GM19397 (cell line): ENCODE measurements at regions not wholly inside any gene's neighbourhood (a gene's known extent, or its start where the extent isn't known, plus 50 kb on each side); places are given as distances from the start of the nearest gene placed in this dataset.
"Not testable (repeated sequence)": the region's sequence is repeated elsewhere in the genome, so short reads cannot be mapped to it uniquely, and the experiment has no call there.

Experiments
- ATAC-seq: cut with Tn5 transposase; IDR thresholded peaks from one replicate; pipeline ENCODE4 v1.9.1; 2021; ENCODE audit warnings: mild to moderate bottlenecking, moderate library complexity; ENCODE audit not compliant: unreplicated experiment

DNA sequence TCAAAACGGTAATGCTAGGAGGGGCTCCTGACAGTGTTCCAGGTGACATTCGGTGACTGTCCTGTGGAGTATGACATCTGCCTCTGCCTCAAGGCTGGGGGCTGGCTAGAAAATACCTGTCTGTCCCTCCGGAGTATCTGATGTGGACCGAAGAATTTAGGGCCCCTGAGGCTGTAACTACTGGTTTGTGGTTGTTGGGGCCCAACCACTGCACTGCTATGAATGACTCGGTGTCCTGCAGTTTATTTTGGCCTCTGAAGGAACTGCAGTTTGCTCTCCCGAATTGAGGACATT lies 198.9 kb upstream of the CAND1 start:
- ATAC-seq: no peak

- ATAC-seq: no peak
Observed at GRCh38 chr12:67070604-67071003, 198.6 kb upstream of the CAND1 start.

- not testable (repeated sequence) for ATAC-seq
Observed at GRCh38 chr12:67072281-67072680, 196.9 kb upstream of the CAND1 start.

DNA sequence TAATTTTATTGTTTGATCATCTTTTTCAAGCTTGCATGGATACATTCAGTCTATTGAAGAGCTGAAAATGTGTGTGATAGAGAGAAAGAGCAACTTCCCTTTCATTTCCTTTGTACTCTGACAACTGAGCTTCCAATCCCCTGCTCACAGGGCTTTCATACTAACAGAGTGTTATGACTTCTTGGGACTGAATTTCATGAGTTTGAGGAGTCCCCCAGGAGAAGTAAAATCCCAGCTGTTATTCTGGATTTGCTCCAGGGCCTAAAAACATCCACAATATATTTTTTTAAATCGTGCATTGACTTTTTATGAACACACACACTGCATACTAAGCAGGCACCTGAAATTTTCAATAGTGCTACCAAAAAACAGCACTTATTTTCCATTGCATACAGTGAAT lies 195.8 kb upstream of the CAND1 start:
- no peak for ATAC-seq

- no peak for ATAC-seq
Observed at GRCh38 chr12:67074072-67074471, 195.1 kb upstream of the CAND1 start.

- ATAC-seq: no peak
Observed at GRCh38 chr12:67077617-67078016, 191.5 kb upstream of the CAND1 start.

DNA sequence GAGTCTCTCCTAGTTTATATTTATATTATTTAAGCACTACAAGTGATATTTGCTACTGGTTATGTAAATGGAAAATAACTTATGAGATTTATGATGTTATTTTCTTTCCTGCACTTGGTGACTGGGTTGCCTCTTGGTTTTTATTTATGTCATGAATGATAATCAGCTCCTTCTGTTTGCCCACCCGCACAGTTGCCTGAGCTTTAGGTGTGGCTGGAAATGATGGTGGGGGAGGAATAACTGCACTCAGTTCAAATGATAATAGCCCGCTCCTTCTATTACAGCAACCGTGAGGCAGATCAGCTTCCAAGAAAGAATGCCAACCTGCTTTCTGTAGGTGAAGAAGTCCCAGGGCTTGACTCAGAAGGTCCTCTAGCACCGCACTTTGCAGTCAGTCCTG lies 190.2 kb upstream of the CAND1 start:
- ATAC-seq: no peak

DNA sequence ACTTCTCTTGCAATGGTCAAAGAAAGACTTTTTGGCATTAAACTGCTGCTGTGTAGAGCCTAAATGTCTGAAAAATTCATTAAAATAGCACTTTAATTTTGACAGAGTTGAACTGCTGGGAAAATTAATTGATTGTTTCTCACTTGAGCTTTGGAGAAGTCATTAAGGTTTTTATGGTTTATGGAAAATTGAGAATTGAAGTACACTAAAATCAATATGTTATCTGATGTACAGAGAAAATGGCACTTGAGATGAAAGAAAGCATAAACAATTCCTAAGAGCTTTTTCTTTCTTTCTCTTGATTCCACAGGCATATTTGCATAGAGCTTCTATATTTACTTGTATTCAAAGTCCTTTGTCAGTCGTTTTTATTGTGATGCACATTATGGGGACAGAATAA lies 188.5 kb upstream of the CAND1 start:
- ATAC-seq: no peak

GRCh38 chr12:67082221-67082620 lies 186.9 kb upstream of the CAND1 start:
- no peak for ATAC-seq

DNA sequence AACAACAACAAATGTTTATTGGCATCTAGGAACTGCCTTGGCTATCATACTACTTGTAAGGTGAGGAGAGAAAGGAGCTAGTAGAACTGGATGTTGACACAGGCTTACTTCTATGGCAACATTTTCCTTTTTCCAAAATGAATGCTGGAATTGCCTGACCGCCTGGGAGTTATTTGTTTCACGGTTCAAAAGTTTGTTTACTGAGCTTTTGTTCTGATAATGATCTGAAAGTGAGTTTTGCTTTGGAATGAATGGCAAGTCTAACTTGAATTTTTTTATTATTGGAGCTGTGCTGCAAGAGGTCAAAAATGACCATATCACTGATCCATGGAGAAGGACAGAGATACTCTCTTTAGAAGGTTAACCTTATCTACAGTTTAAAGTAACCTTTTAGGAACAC lies 183.5 kb upstream of the CAND1 start:
- no peak for ATAC-seq

DNA sequence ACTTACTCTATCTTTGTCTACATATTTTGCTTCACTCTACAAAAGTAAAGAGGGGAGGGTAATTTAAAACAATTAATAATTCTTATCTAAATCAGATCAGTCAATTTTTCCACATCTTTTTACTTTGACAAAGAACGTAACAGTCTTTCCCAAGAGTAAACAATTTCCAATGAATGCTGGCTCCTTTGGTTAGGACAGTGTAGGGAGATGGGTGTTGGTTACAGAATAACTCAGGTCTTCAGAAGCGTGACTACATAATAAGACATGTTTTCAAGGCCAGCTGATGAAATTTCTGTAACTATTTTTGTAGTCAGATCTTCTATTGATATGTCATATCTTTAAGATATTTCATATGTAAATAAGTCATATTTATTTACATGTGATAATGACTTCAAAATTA lies 183.0 kb upstream of the CAND1 start:
- ATAC-seq: no peak

GRCh38 chr12:67088401-67089118 lies 180.6 kb upstream of the CAND1 start:
- no peak for ATAC-seq

DNA sequence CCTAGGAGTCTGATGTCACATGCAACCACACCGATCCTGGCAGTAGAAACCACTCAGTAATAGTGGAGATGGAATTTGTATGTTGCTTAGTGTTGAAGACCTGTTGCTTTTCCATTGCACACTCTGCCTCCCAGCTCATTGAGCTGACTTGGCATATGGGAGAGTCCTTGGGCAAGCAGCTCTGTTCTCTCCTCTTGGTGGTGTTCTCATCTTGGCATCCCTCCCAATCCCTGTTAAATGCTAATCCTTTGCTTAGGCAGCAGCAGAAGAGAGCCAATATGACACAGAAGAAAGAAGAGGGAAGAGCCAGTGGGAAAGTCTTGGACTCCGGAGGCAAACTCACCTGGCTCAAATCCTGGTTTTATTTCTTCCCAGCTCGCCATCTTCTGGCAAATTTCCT lies 178.0 kb upstream of the CAND1 start:
- ATAC-seq: no peak

GRCh38 chr12:67091678-67092077 lies 177.5 kb upstream of the CAND1 start:
- ATAC-seq: no peak

- ATAC-seq: not testable (repeated sequence)
Observed at GRCh38 chr12:67092934-67093333, 176.2 kb upstream of the CAND1 start.

DNA sequence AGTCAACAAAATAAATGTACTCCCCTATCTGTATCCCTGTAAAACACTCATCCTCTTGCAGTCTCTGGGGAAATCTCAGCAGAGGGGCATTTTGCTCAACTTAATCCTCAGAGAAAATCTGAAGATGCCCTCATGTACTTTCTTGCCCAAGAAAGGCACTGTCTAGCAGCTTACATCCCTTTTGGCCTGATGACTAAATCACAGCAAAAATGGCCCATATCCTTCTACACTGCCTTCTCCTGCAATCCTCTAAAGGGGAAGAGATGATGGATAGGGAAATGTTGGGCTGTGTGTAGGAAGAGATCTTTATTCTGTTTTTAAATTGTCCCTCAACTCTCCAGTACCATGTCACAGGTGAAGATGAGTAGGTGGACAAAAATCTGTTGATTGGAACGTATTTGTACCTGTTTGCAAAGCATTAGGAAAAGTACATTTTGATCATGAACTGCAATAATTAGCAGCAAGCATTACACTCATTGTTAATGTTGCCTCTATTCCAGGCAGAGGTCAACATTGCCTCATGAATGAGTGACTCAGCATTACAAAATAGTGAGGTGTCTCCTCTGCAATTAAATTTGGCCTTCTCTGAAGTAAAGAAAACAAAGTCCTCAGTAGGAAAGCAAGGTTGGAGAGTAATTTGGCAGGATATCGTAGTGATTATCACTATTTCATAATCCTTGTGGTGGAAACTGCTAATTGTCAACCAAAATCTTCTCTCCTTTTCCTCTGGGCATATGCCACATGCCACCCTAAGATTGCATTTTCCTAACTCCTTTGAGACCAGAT lies 172.4 kb upstream of the CAND1 start:
- ATAC-seq: no peak

- ATAC-seq: no peak
Observed at GRCh38 chr12:67099858-67100257, 169.3 kb upstream of the CAND1 start.

DNA sequence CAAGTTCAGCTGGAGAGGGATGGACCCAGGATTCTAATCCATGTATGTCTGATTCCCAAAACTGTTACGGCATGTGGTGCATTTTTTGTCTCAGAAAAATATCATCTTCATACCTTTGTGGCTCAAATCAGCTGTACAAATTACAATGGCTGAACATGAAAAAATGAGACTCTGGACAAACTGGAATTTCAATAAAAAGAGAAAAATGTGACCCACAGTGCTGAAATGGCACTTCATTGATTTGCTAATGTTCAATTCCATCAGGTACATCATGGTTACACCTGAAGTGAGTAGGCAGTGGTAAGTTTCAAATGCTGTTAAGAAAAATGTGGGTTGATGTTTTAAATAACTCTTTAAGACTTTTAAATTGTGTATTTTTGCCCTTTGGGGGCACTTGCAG lies 165.6 kb upstream of the CAND1 start:
- no peak for ATAC-seq

GRCh38 chr12:67107235-67107634 lies 161.9 kb upstream of the CAND1 start:
- ATAC-seq: no peak

GRCh38 chr12:67107751-67108269 lies 161.3 kb upstream of the CAND1 start:
- no peak for ATAC-seq

DNA sequence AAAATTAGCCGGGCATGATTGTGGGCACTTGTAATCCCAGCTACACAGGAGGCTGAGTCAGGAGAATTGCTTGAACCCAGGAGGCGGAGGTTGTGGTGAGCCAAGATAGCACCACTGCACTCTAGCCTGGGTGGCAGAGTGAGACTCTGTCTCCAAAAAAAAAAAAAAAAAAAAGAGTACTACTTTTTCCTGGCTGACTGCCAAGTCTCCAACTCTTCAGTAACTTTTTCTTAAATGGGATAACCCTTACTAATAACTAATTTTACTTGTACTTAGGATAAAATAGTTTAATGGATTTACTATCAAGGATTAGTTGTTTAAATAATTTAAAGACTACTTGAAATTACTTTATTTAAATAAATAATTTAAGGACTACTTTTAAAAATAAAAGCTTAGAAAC lies 158.8 kb upstream of the CAND1 start:
- not testable (repeated sequence) for ATAC-seq

DNA sequence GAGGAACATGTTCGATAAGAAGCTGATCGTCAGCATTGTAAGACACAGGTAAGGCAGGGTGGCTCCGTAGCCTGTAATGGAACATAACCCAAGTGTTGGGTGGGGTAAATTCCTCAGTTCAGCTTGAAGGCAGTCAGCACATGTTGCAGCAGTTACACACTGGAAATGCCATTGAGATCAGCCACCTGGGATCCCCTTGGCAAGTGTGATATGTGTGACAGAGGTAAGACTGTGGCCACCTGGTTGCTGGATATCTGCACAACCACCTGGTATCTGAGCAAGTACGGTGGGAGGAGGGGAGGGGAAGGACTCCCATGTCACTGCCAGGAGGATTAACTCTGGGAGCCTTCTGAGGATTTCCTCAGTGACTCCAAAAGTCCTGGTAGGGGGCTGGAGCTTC lies 158.0 kb upstream of the CAND1 start:
- no peak for ATAC-seq
